ENCODE measurements at regions not wholly inside any gene's neighbourhood (a gene's known extent, or its start where the extent isn't known, plus 50 kb on each side); places are given as distances from the start of the nearest gene placed in this dataset.

- Mint-ChIP-seq H3K9me3 (peaks cover 0 to 5% of the 10 kb centered on the region in 2 donors), H3K36me3 (peaks cover 0 to 44% of the 10 kb centered on the region in 2 donors), H3K27ac (peak overlapping the region; percentile 82 to 91)
- DNase-seq (ENCODE audit: low spot score in 2 of 2) (peak in 1 of 2 donors; percentile 42), ATAC-seq (peak; percentile 78 to 87)
Measured at GRCh38 chr4:100095729-100096595, 94.3 kb downstream of the DDIT4L start.

GRCh38 chr4:100093091-100093866 lies 97.0 kb downstream of the DDIT4L start:
- DNase-seq (ENCODE audit: low spot score in 2 of 2) (peak; percentile 77 to 85), ATAC-seq (peak; percentile 92 to 97)
- H3K27ac Mint-ChIP-seq = peak overlapping the region; percentile 73 to 91
- peaks cover 0 to 5% of the 10 kb centered on the region in 2 donors for H3K9me3 Mint-ChIP-seq
- peaks cover 0 to 39% of the 10 kb centered on the region in 2 donors for H3K36me3 Mint-ChIP-seq

GRCh38 chr4:100087743-100088142 lies 102.5 kb downstream of the DDIT4L start:
- Mint-ChIP-seq H3K9me3 (peaks cover 0 to 15% of the 10 kb centered on the region in 2 donors), H3K27ac (no peak overlapping the region), H3K36me3 (peaks cover 0 to 55% of the 10 kb centered on the region in 2 donors)
- ATAC-seq (no peak), DNase-seq (ENCODE audit: low spot score in 2 of 2) (no peak)

- Mint-ChIP-seq H3K36me3 (peaks cover 0 to 46% of the 10 kb centered on the region in 2 donors), H3K27ac (no peak overlapping the region), H3K9me3 (peaks cover 0 to 15% of the 10 kb centered on the region in 2 donors)
- DNase-seq (ENCODE audit: low spot score in 2 of 2) = no peak
- ATAC-seq = no peak
Measured at GRCh38 chr4:100086766-100087431, 103.4 kb downstream of the DDIT4L start.

- H3K9me3 Mint-ChIP-seq = peaks cover 0 to 19% of the 10 kb centered on the region in 2 donors
- no peak for ATAC-seq
- H3K27ac Mint-ChIP-seq = no peak overlapping the region
- H3K36me3 Mint-ChIP-seq = peaks cover 0 to 37% of the 10 kb centered on the region in 2 donors
- no peak for DNase-seq (ENCODE audit: low spot score in 2 of 2)
Measured at GRCh38 chr4:100084892-100085291, 105.4 kb downstream of the DDIT4L start.

- peaks cover 0 to 27% of the 10 kb centered on the region in 2 donors for H3K9me3 Mint-ChIP-seq
- peaks cover 0 to 42% of the 10 kb centered on the region in 2 donors for H3K36me3 Mint-ChIP-seq
- peak overlapping the region in 1 of 2 donors; percentile 70 for H3K27ac Mint-ChIP-seq
- DNase-seq (ENCODE audit: low spot score in 2 of 2) = no peak
- ATAC-seq = peak; percentile 45 to 74
Measured at GRCh38 chr4:100083289-100083688, 107.0 kb downstream of the DDIT4L start.

- H3K27ac Mint-ChIP-seq = peak overlapping the region in 1 of 2 donors; percentile 73
- DNase-seq (ENCODE audit: low spot score in 2 of 2) = no peak
- peak; percentile 59 to 83 for ATAC-seq
Measured at GRCh38 chr4:100082852-100083251, 107.4 kb downstream of the DDIT4L start.

GRCh38 chr4:100081491-100081890 lies 108.8 kb downstream of the DDIT4L start:
- Mint-ChIP-seq H3K36me3 (peaks cover 0 to 37% of the 10 kb centered on the region in 2 donors), H3K27ac (peak overlapping the region in 1 of 2 donors; percentile 31), H3K9me3 (peaks cover 0 to 21% of the 10 kb centered on the region in 2 donors)
- DNase-seq (ENCODE audit: low spot score in 2 of 2) (no peak), ATAC-seq (no peak)

More at GRCh38 chr4:100082852-100083251, 107.4 kb downstream of the DDIT4L start:
- peaks cover 0 to 41% of the 10 kb centered on the region in 2 donors for H3K36me3 Mint-ChIP-seq
- H3K9me3 Mint-ChIP-seq = peaks cover 0 to 27% of the 10 kb centered on the region in 2 donors

GRCh38 chr4:100079264-100079663 lies 111.0 kb downstream of the DDIT4L start:
- peak in 1 of 2 donors; percentile 43 for ATAC-seq
- H3K27ac Mint-ChIP-seq = peak overlapping the region; percentile 19 to 75
- H3K9me3 Mint-ChIP-seq = peaks cover 0 to 15% of the 10 kb centered on the region in 2 donors
- peaks cover 0 to 44% of the 10 kb centered on the region in 2 donors for H3K36me3 Mint-ChIP-seq
- no peak for DNase-seq (ENCODE audit: low spot score in 2 of 2)

- ATAC-seq = peak; percentile 56 to 91
Measured at GRCh38 chr4:100076753-100077152, 113.5 kb downstream of the DDIT4L start.

GRCh38 chr4:100075486-100076270 lies 114.6 kb downstream of the DDIT4L start:
- peaks cover 0 to 15% of the 10 kb centered on the region in 2 donors for H3K9me3 Mint-ChIP-seq
- ATAC-seq (no peak), DNase-seq (ENCODE audit: low spot score in 2 of 2) (no peak)
- H3K27ac Mint-ChIP-seq = no peak overlapping the region
- peaks cover 0 to 46% of the 10 kb centered on the region in 2 donors for H3K36me3 Mint-ChIP-seq

More at GRCh38 chr4:100076753-100077152, 113.5 kb downstream of the DDIT4L start:
- Mint-ChIP-seq H3K9me3 (peaks cover 0 to 15% of the 10 kb centered on the region in 2 donors), H3K36me3 (peaks cover 0 to 46% of the 10 kb centered on the region in 2 donors), H3K27ac (no peak overlapping the region)
- DNase-seq (ENCODE audit: low spot score in 2 of 2) = no peak

GRCh38 chr4:100075056-100075455 lies 115.2 kb downstream of the DDIT4L start:
- H3K27ac Mint-ChIP-seq = no peak overlapping the region
- DNase-seq (ENCODE audit: low spot score in 2 of 2) = no peak
- no peak for ATAC-seq
- H3K9me3 Mint-ChIP-seq = peaks cover 0 to 13% of the 10 kb centered on the region in 2 donors
- peaks cover 0 to 43% of the 10 kb centered on the region in 2 donors for H3K36me3 Mint-ChIP-seq

- DNase-seq (ENCODE audit: low spot score in 2 of 2) = no peak
- no peak for ATAC-seq
Measured at GRCh38 chr4:100071506-100071905, 118.8 kb downstream of the DDIT4L start.

GRCh38 chr4:100070868-100071267 lies 119.4 kb downstream of the DDIT4L start:
- no peak overlapping the region for H3K27ac Mint-ChIP-seq
- ATAC-seq (no peak), DNase-seq (ENCODE audit: low spot score in 2 of 2) (no peak)
- H3K36me3 Mint-ChIP-seq = peaks cover 0 to 18% of the 10 kb centered on the region in 2 donors
- no peaks in the 10 kb centered on the region for H3K9me3 Mint-ChIP-seq

More at GRCh38 chr4:100071506-100071905, 118.8 kb downstream of the DDIT4L start:
- Mint-ChIP-seq H3K36me3 (peaks cover 0 to 25% of the 10 kb centered on the region in 2 donors), H3K27ac (no peak overlapping the region), H3K9me3 (no peaks in the 10 kb centered on the region)

- H3K27ac Mint-ChIP-seq = peak overlapping the region in 1 of 2 donors; percentile 31
- no peaks in the 10 kb centered on the region for H3K9me3 Mint-ChIP-seq
- H3K36me3 Mint-ChIP-seq = peaks cover 0 to 2% of the 10 kb centered on the region in 2 donors
- ATAC-seq = no peak
- DNase-seq (ENCODE audit: low spot score in 2 of 2) = no peak
Measured at GRCh38 chr4:100069207-100069606, 119.1 kb upstream of the H2AZ1 start.

Measured in activated naive CD4-positive, alpha-beta T cell treated with anti-CD3 and anti-CD28 coated beads, Interleukin-2, amount 50 U/mL, for 72 hours (primary cell).